Large intestine (tissue), 3 donors: ENCODE measurements at regions not wholly inside any gene's neighbourhood (a gene's known extent, or its start where the extent isn't known, plus 50 kb on each side); places are given as distances from the start of the nearest gene placed in this dataset.
A peak's percentile ranks its signal among the peaks of the same experiment; 100 is the strongest.

Source experiments
- DNase-seq, 2 donors: peaks; one replicate each; pipeline versions ENCODE4 v3.0.0 to v3.0.0-alpha.2; 2013
- H3K27ac ChIP-seq: one replicate; pipeline ENCODE4 v1.5.1; 2013; ENCODE audit warnings: low read length
- H3K27me3 ChIP-seq: 2 replicates; pipeline ENCODE4 v1.6.1; 2013; ENCODE audit warnings: low read length; ENCODE audit not compliant: control insufficient read depth, insufficient read depth
- H3K36me3 ChIP-seq: 2 replicates; pipeline ENCODE4 v1.6.1; 2013; ENCODE audit warnings: low read length; ENCODE audit not compliant: control insufficient read depth, insufficient read depth
- H3K4me1 ChIP-seq: one replicate; pipeline ENCODE4 v1.6.1; 2013; ENCODE audit warnings: low read length; ENCODE audit not compliant: control insufficient read depth, insufficient read depth
- H3K4me3 ChIP-seq: one replicate; pipeline ENCODE4 v1.5.1; 2013; ENCODE audit warnings: low read length
- H3K9me3 ChIP-seq: one replicate; pipeline ENCODE4 v1.6.1; 2013; ENCODE audit warnings: mild to moderate bottlenecking, low read depth, low read length, moderate library complexity; ENCODE audit not compliant: control insufficient read depth
- WGBS: methylation state at CpG from one replicate; pipeline ENCODE4 v1.1.5; 2013; ENCODE audit warnings: low lambda C conversion rate; ENCODE audit not compliant: insufficient coverage; 5-methylcytosine and 5-hydroxymethylcytosine counted together

DNA sequence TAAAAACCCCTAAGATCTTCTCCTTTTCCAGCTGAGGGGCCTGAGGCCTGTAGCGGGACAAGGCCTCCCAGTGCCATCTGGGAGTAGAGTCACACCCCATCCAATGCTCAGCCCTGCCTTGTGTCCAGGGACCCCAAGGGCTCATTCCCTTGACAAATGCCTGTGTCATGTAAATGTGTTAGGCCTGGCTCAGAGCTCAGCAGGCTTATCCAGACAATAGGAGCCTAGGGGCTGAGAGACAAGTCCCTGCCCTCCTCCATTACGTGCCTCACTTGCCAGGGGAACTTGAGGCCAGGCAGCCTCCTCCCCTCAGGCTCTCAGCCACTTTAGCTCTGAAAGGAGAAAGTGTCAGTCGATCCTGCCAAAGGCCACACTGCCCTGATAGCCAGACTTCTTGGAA, 166.8 kb upstream of the MAMLD1 start:
- no CpG with 5 or more reads among the region's 3 CpGs for WGBS
- DNase-seq, result no peak
- Histone ChIP-seq H3K4me1 (no peaks in the 10 kb centered on the region), H3K36me3 (no peaks in the 10 kb centered on the region), H3K4me3 (no peak overlapping the region), H3K27me3 (no peaks in the 10 kb centered on the region), H3K9me3 (no peaks in the 10 kb centered on the region), H3K27ac (no peak overlapping the region)

DNA sequence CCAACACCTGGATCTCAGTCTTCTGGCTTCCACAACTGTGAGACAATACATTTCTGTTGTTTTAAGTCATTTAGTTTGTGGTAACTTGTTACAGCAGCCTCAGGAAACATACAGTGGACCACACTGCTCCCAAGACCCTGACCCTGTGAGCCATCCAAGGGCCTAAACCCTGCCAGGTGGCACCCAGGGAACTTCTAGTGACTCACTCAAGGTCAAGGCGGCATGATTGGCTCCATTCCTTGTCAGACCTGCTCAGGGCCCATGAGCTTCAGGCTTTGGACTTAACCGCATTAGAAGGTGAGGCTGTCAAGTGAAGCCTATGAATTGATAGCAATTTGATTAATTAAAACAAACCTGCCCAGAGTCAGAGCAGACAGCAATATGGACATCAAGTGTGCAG, 165.7 kb upstream of the MAMLD1 start:
- WGBS, result no CpG with 5 or more reads among the region's 2 CpGs
- H3K36me3 ChIP-seq, result no peaks in the 10 kb centered on the region
- H3K4me1 ChIP-seq, result no peaks in the 10 kb centered on the region
- DNase-seq, result no peak
- no peak overlapping the region for H3K27ac ChIP-seq
- no peak overlapping the region for H3K4me3 ChIP-seq
- no peaks in the 10 kb centered on the region for H3K27me3 ChIP-seq
- no peaks in the 10 kb centered on the region for H3K9me3 ChIP-seq

DNA sequence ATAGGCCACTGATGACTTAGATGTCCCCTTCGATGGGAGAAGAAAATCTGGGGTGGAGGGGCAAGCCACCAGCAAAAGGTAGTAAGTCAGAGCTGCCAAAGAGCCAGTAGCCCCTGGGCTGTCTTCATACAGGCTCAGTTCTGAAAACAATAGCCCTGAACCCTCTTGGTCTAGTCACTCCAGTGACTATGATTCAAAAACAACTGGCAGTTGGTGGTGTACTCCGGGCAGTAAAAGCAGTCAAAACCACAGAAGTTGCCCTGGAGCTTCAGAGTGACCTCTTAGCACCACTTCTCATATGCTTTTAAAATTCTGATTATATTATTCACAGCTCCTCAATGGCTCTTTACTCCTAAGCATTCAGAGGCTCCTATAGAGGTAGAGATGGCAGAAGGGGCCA, 164.3 kb upstream of the MAMLD1 start:
- Histone ChIP-seq H3K4me3 (no peak overlapping the region), H3K36me3 (no peaks in the 10 kb centered on the region)
- WGBS, result no CpG with 5 or more reads among the region's 2 CpGs

DNA sequence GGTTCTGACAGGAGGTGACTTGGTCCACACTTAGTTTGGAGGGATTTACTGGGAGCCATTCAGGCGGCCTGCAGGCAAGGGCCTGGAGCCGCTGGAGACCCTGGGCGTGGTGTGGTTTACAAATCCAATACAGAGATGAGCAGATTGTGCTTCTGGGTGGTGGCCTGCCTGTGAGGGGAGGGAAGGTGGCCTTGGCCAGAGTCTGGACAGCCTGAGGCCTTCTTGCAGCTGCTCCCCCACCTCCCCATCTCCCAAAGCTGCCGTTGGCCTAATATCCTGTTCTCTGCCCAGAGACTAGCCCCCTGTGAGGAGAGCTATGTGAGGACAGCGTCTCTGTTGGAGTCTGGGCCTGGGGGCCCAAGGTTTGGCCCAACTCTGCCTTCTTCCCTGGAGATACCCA, 163.9 kb upstream of the MAMLD1 start:
- WGBS, result no CpG with 5 or more reads among the region's 5 CpGs
- H3K27ac ChIP-seq, result no peak overlapping the region
- H3K4me1 ChIP-seq, result no peaks in the 10 kb centered on the region
- no peaks in the 10 kb centered on the region for H3K36me3 ChIP-seq
- H3K9me3 ChIP-seq, result no peaks in the 10 kb centered on the region
- H3K4me3 ChIP-seq, result no peak overlapping the region
- H3K27me3 ChIP-seq, result no peaks in the 10 kb centered on the region
- no peak for DNase-seq

More for the DNA sequence above, 164.3 kb upstream of the MAMLD1 start:
- Histone ChIP-seq H3K27ac (no peak overlapping the region), H3K9me3 (no peaks in the 10 kb centered on the region), H3K4me1 (no peaks in the 10 kb centered on the region), H3K27me3 (no peaks in the 10 kb centered on the region)
- DNase-seq, result no peak

DNA sequence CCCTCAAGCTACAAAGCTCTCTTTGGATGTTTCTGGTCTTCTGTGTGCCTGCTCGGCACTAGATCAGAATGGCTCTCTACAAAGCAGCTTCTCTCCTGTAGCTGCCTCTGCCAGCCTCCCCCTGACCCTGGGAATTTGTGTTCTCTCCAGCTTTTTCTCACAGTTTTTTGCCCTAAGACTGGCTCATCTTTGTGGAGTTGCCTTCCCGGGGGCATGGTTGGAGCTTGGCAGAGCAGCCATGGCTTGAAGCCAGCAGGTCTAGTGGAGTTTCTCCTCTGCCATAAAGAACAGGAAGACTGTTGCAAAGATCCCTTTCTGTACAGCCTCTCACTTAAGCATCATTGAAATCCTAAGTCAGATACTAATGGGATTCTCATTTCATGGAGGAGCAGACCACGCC, 163.3 kb upstream of the MAMLD1 start:
- Histone ChIP-seq H3K4me3 (no peak overlapping the region), H3K4me1 (no peaks in the 10 kb centered on the region), H3K9me3 (no peaks in the 10 kb centered on the region), H3K27ac (no peak overlapping the region), H3K27me3 (no peaks in the 10 kb centered on the region), H3K36me3 (no peaks in the 10 kb centered on the region)
- WGBS, result no CpG with 5 or more reads among the region's 3 CpGs
- no peak for DNase-seq

DNA sequence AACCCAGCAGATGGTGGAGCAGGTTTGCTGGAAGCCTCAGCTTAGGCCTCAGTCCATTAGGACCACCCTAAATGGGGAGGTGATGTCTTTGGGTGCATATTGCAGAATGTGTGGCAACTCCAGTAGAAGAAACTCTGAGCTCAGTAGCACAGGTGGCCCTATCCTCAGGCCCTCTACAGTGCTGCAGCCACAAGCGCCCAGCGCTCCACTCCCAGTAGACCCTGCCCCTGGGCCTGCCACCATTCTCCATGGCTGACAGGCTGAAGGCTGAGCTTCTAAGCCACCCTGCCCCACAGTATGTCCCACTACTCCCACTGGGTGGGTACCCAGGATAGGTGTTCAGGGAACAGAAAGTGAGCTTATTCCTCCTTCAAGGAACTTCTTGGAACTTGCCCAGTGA, 162.8 kb upstream of the MAMLD1 start:
- WGBS, result no CpG with 5 or more reads among the region's 2 CpGs
- H3K36me3 ChIP-seq, result no peaks in the 10 kb centered on the region
- H3K4me1 ChIP-seq, result no peaks in the 10 kb centered on the region
- DNase-seq, result no peak
- no peak overlapping the region for H3K27ac ChIP-seq
- H3K9me3 ChIP-seq, result no peaks in the 10 kb centered on the region
- H3K4me3 ChIP-seq, result no peak overlapping the region
- H3K27me3 ChIP-seq, result no peaks in the 10 kb centered on the region

DNA sequence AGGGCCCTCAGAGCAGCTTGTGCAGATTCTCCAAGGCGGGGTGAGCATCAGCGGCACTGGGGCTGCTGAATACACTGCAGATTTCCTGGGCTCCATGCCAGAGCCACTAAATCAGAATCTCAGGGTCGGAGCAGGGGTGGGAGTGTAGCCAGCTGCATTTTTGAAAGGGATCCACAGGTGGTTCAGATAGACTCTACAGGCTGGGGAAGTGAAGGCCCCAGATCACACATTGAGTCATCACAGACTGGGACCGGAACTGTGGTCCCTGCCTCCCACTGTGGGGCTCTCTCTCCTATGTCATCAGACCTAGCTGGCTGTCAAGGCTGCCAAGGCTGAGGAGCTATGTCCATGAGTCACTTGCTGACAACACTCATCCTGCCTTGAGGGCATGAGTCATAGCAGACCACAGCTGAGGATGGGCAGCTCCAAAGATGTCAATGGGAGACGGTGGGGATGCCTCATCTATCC, 162.3 kb upstream of the MAMLD1 start:
- DNase-seq, result peak in 1 of 2 donors; percentile 14
- Histone ChIP-seq H3K36me3 (no peaks in the 10 kb centered on the region), H3K9me3 (no peaks in the 10 kb centered on the region), H3K27me3 (no peaks in the 10 kb centered on the region), H3K27ac (no peak overlapping the region), H3K4me1 (no peaks in the 10 kb centered on the region), H3K4me3 (no peak overlapping the region)
- no CpG with 5 or more reads among the region's 5 CpGs for WGBS

DNA sequence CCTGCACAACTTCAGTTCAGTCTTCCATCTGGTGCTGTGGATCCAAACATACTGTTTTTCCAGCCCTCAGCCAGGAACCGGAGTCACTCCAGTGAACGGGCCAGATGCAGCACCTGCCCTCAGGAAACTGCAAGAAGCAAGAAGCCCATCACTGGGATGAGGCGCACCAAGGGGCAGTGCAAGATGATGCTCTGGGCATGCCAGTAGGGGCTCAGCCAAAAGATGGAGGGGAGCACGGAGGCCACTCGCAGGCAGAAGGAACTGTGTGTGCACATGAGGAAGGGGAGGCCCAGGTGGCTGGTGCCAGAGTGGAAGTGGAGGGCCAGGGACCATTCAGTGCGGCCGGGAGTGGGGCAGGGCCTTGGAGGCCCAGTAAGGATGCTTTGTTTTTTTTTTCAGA, 161.7 kb upstream of the MAMLD1 start:
- no CpG with 5 or more reads among the region's 7 CpGs for WGBS
- H3K4me3 ChIP-seq, result no peak overlapping the region
- H3K27ac ChIP-seq, result no peak overlapping the region

DNA sequence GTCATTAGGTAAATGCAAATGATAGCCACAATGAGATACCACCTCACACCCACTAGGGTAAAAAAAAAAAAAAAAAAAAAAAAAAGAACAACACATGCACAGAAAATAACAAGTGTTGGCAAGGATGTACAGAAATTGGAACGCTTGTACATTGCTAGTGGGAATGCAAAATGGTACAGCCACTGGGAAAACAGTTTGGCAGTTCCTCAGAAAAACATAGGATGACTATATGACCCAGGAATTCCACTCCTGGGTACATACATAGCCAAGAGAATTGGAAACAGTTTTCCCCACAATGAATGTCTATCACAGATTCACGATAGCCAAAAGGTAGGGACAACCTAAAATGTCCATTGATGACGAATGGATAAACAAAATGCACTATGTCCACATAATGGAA, 161.3 kb upstream of the MAMLD1 start:
- no peak overlapping the region for H3K4me3 ChIP-seq
- no CpG with 5 or more reads among the region's 3 CpGs for WGBS
- H3K36me3 ChIP-seq, result no peaks in the 10 kb centered on the region
- DNase-seq, result no peak
- no peak overlapping the region for H3K27ac ChIP-seq
- H3K9me3 ChIP-seq, result no peaks in the 10 kb centered on the region
- H3K27me3 ChIP-seq, result no peaks in the 10 kb centered on the region
- no peaks in the 10 kb centered on the region for H3K4me1 ChIP-seq

More for the DNA sequence above, 161.7 kb upstream of the MAMLD1 start:
- Histone ChIP-seq H3K36me3 (no peaks in the 10 kb centered on the region), H3K27me3 (no peaks in the 10 kb centered on the region), H3K4me1 (no peaks in the 10 kb centered on the region), H3K9me3 (no peaks in the 10 kb centered on the region)
- DNase-seq, result no peak

DNA sequence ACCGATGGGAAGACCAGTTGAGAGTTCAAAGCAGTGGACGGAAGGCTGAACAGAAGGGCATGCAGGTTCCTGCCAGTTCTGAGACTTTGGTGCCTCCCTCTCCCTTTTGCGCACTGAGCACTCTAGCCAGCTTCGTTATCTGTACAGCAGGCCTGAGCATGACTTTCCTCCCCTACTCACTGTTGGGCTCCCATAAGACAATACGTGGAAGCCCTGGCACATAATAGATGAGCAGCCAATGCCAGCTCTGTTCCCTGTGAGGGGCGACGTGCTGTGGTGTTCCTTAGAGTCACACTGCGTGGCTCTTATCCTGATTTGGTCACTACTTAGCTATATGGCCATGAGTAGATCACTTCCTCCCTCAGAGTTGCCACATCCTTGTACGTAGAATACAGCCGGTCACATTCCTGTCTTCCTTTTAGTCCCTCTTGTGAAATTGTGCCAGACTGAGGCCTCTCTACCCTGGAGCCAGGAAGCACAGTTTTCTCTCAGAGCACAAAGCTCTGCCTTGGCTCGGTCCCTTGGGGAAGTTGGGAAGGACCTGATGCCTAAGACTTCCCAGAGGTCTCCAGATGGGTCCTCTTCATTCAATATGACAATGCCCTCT, 160.4 kb upstream of the MAMLD1 start:
- no CpG with 5 or more reads among the region's 11 CpGs for WGBS
- Histone ChIP-seq H3K27ac (no peak overlapping the region), H3K9me3 (no peaks in the 10 kb centered on the region), H3K27me3 (no peaks in the 10 kb centered on the region), H3K4me3 (no peak overlapping the region), H3K4me1 (no peaks in the 10 kb centered on the region), H3K36me3 (no peaks in the 10 kb centered on the region)
- peak in 1 of 2 donors; percentile 5 for DNase-seq

DNA sequence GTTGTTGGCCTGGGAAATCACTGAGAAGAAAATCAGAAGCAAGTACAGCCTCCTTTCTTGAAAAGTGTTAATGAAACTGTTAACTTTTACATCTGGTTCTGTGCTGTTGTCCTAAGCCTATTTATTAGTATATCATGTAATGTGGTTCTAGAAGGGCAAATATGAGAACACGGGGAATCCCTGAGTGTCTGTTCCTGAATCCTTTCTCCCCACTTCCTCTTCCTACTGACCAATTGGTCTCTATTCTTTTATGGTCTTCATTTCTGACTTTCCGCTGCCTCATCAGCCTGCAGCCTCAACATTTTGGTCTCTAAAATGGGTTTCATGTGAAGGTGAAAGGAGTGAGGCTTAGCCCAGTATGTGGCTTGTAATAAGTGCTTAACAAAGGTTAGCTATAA, 159.9 kb upstream of the MAMLD1 start:
- no peaks in the 10 kb centered on the region for H3K36me3 ChIP-seq
- H3K4me1 ChIP-seq, result no peaks in the 10 kb centered on the region
- no peak overlapping the region for H3K4me3 ChIP-seq
- WGBS, result no CpG with 5 or more reads among the region's 2 CpGs
- H3K27ac ChIP-seq, result no peak overlapping the region
- no peaks in the 10 kb centered on the region for H3K9me3 ChIP-seq
- no peak for DNase-seq
- H3K27me3 ChIP-seq, result no peaks in the 10 kb centered on the region
